Skeletal muscle tissue (tissue), 3 donors: ENCODE measurements at regions not wholly inside any gene's neighbourhood (a gene's known extent, or its start where the extent isn't known, plus 50 kb on each side); places are given as distances from the start of the nearest gene placed in this dataset.

Experiments
- H3K27ac ChIP-seq: one replicate; pipeline ENCODE4 v1.7.0; 2013; ENCODE audit warnings: mild to moderate bottlenecking, low read depth, low read length, inconsistent platforms
- H3K27me3 ChIP-seq, 3 donors: one replicate each; pipeline ENCODE4 v1.7.0; 2013; ENCODE audit warnings: low read length in 3 of 3; ENCODE audit not compliant: control insufficient read depth in 3 of 3, insufficient read depth in 3 of 3
- H3K36me3 ChIP-seq, 3 donors: one replicate each; pipeline ENCODE4 v1.7.0; 2013; ENCODE audit warnings: low read length in 3 of 3; ENCODE audit not compliant: control insufficient read depth in 3 of 3, insufficient read depth in 3 of 3
- H3K4me1 ChIP-seq, 3 donors: one replicate each; pipeline ENCODE4 v1.7.0; 2013; ENCODE audit warnings: low read length in 3 of 3, mild to moderate bottlenecking in 3 of 3; ENCODE audit not compliant: control insufficient read depth in 3 of 3, insufficient read depth in 3 of 3
- H3K4me3 ChIP-seq, 3 donors: one replicate each; pipeline ENCODE4 v1.7.0; 2013; ENCODE audit warnings: low read length in 3 of 3
- H3K9ac ChIP-seq, 3 donors: one replicate each; pipeline ENCODE4 v1.7.0; 2013; ENCODE audit warnings: low read length in 3 of 3, mild to moderate bottlenecking in 3 of 3, moderate library complexity in 2 of 3, low read depth in 1 of 3
- H3K9me3 ChIP-seq, 3 donors: one replicate each; pipeline ENCODE4 v1.7.0; 2013; ENCODE audit warnings: low read length in 3 of 3; ENCODE audit not compliant: control insufficient read depth in 3 of 3
- donor health status: Osteomylitis.

DNA sequence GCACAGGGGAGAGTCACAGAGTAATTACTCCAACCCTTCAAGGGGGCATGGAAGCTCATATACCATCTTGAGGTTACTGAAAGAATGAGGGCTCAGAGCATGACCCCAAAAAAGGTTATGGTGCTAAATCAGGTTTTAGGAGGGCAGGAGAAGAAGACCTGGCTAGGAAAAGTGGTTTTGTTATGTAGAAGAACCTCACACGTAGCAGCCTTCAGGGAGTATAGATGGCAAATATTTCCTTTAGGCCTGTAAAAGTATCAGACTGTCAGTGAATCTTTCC, 102.0 kb upstream of the PDE5A start:
- H3K4me1 ChIP-seq: peaks cover 15 to 28% (median 21%) of the 10 kb centered on the region in 3 donors
- H3K4me3 ChIP-seq: no peak overlapping the region
- no peaks in the 10 kb centered on the region for H3K9me3 ChIP-seq
- no peaks in the 10 kb centered on the region for H3K27me3 ChIP-seq
- no peak overlapping the region for H3K9ac ChIP-seq
- H3K36me3 ChIP-seq: no peaks in the 10 kb centered on the region
- no peak overlapping the region for H3K27ac ChIP-seq

GRCh38 chr4:119729835-119730670, 101.4 kb upstream of the PDE5A start:
- Histone ChIP-seq H3K4me3 (no peak overlapping the region), H3K36me3 (no peaks in the 10 kb centered on the region), H3K9me3 (no peaks in the 10 kb centered on the region), H3K9ac (no peak overlapping the region), H3K27ac (no peak overlapping the region), H3K4me1 (peaks cover 13 to 29% (median 16%) of the 10 kb centered on the region in 3 donors), H3K27me3 (no peaks in the 10 kb centered on the region)

- H3K9ac ChIP-seq: no peak overlapping the region
- H3K9me3 ChIP-seq: no peaks in the 10 kb centered on the region
- H3K4me1 ChIP-seq: peaks cover 9 to 29% (median 12%) of the 10 kb centered on the region in 3 donors
- H3K4me3 ChIP-seq: no peak overlapping the region
- H3K27ac ChIP-seq: no peak overlapping the region
- H3K27me3 ChIP-seq: no peaks in the 10 kb centered on the region
- H3K36me3 ChIP-seq: no peaks in the 10 kb centered on the region
Measured at GRCh38 chr4:119728692-119729593, 100.3 kb upstream of the PDE5A start.

DNA sequence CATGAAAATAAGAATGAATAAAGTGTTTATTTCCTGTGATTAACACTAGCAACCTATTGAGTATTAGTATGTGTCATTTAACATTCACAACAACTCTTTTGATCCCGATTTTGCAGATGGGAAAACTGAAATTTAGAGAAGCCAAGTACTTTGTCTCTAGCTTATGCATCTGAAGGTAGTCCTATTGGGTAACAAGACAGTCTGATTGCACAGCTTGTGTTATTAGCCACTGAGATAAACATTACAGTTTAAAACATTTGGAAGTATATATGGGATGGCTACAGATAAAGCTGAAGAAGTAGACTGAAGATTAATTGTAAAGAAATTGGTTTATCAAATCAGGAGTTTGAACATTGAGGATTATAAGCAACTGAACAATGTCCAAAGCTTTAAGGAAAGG, 99.6 kb upstream of the PDE5A start:
- Histone ChIP-seq H3K4me3 (no peak overlapping the region), H3K27ac (no peak overlapping the region), H3K4me1 (peaks cover 9 to 29% (median 12%) of the 10 kb centered on the region in 3 donors), H3K27me3 (no peaks in the 10 kb centered on the region), H3K9ac (no peak overlapping the region), H3K36me3 (no peaks in the 10 kb centered on the region), H3K9me3 (no peaks in the 10 kb centered on the region)

DNA sequence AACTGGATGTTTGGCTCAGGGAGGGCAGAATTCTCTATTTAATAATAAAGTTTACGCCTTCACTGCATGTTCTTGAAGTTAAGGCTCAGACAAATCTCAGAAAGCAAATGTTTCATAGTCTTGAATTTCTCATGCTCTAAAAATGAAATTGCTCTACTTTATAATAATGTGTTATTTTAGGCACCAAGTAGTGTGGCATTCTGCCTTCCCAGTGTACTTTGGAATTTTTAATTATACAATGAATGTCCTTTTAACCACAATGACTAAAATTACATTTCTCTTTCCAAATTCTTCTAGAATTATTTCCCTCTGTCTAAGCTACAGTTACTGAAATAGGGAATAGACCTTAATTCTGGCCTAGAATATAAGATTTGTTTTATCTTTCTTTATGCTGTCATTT, 97.9 kb upstream of the PDE5A start:
- Histone ChIP-seq H3K4me3 (no peak overlapping the region), H3K4me1 (peaks cover 9 to 25% (median 10%) of the 10 kb centered on the region in 3 donors), H3K27ac (peak overlapping the region; percentile 15), H3K9ac (no peak overlapping the region), H3K27me3 (no peaks in the 10 kb centered on the region), H3K36me3 (no peaks in the 10 kb centered on the region), H3K9me3 (no peaks in the 10 kb centered on the region)

GRCh38 chr4:119725688-119726330, 97.2 kb upstream of the PDE5A start:
- no peaks in the 10 kb centered on the region for H3K9me3 ChIP-seq
- H3K4me1 ChIP-seq: peaks cover 9 to 25% (median 10%) of the 10 kb centered on the region in 3 donors
- H3K36me3 ChIP-seq: no peaks in the 10 kb centered on the region
- no peaks in the 10 kb centered on the region for H3K27me3 ChIP-seq
- H3K4me3 ChIP-seq: no peak overlapping the region
- no peak overlapping the region for H3K9ac ChIP-seq
- H3K27ac ChIP-seq: peak overlapping the region; percentile 15

DNA sequence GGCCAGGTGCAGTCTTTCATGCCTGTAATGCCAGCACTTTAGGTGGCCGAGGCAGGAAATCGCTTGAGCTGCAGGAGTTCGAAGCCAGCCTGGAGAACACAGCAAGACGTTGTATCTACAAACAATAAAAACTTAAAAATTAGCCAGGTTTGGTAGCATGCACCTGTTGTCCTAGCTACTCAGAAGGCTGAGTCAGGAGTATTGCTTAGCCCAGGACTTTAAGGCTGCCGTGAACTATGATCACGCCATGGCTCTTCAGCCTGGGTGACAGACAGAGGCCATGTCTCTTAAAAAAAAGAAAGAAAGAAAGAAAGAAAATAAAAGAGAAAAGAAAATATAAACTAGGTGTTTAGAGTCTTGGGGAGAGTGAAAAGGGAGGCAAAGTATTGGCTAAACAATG, 96.4 kb upstream of the PDE5A start:
- Histone ChIP-seq H3K4me1 (peaks cover 3 to 17% (median 9%) of the 10 kb centered on the region in 3 donors), H3K36me3 (no peaks in the 10 kb centered on the region), H3K4me3 (no peak overlapping the region), H3K9ac (no peak overlapping the region), H3K27me3 (no peaks in the 10 kb centered on the region), H3K27ac (no peak overlapping the region), H3K9me3 (no peaks in the 10 kb centered on the region)

GRCh38 chr4:119722670-119723069, 94.1 kb upstream of the PDE5A start:
- peaks cover 0 to 3% (median 0%) of the 10 kb centered on the region in 3 donors for H3K9me3 ChIP-seq
- no peaks in the 10 kb centered on the region for H3K36me3 ChIP-seq
- H3K9ac ChIP-seq: no peak overlapping the region
- peaks cover 0 to 9% (median 9%) of the 10 kb centered on the region in 3 donors for H3K4me1 ChIP-seq
- no peak overlapping the region for H3K27ac ChIP-seq
- H3K27me3 ChIP-seq: no peaks in the 10 kb centered on the region
- H3K4me3 ChIP-seq: no peak overlapping the region

GRCh38 chr4:119721878-119722277, 93.3 kb upstream of the PDE5A start:
- Histone ChIP-seq H3K9me3 (peaks cover 0 to 3% (median 0%) of the 10 kb centered on the region in 3 donors), H3K9ac (no peak overlapping the region), H3K36me3 (no peaks in the 10 kb centered on the region), H3K27me3 (no peaks in the 10 kb centered on the region), H3K27ac (no peak overlapping the region), H3K4me3 (no peak overlapping the region), H3K4me1 (peaks cover 0 to 9% (median 9%) of the 10 kb centered on the region in 3 donors)
